ENCODE measurements at regions not wholly inside any gene's neighbourhood (a gene's known extent, or its start where the extent isn't known, plus 50 kb on each side); places are given as distances from the start of the nearest gene placed in this dataset.

- Histone ChIP-seq H3K9me2 (replicated peaks; ENCODE audit: insufficient read depth, low read length) (no peaks in the 10 kb centered on the region), H3K36me3 (ENCODE audit: low read length) (no peaks in the 10 kb centered on the region), H2AFZ (ENCODE audit: low read depth, low read length, severe bottlenecking) (no peak overlapping the region), H4K20me1 (ENCODE audit: low read depth, low read length) (no peaks in the 10 kb centered on the region), H3K9me3 (ENCODE audit: insufficient read depth, low read length) (no peaks in the 10 kb centered on the region), H3K4me2 (ENCODE audit: low read depth, low read length, poor library complexity, severe bottlenecking) (no peak overlapping the region), H3K9ac (ENCODE audit: low read length) (no peak overlapping the region), H3K27me3 (ENCODE audit: low read length) (0 out of 2 replicates have a peak, but pooled peaks cover 3% of the 10 kb centered on the region), H3K27ac (ENCODE audit: low read depth, low read length) (no peak overlapping the region), H3F3A (ENCODE audit: insufficient read depth) (no peaks in the 10 kb centered on the region), H3K4me3 (ENCODE audit: insufficient read depth, low read length, poor library complexity, severe bottlenecking) (no peak overlapping the region), H3K79me2 (ENCODE audit: insufficient read depth, low read length) (no peaks in the 10 kb centered on the region)
- TF ChIP-seq CTCF (IDR thresholded peaks at IDR 0.05; ENCODE audit: insufficient read depth, low read length, poor library complexity, severe bottlenecking) = no peak
- no peak for TF ChIP-seq EZH2phosphoT487 (conservative IDR thresholded peaks at IDR 0.05; ENCODE audit: low read length)
These were observed 190.6 kb upstream of the C11orf58 start for GRCh38 chr11:16547879-16548278.

GRCh38 chr11:16543642-16544041, 187.3 kb upstream of the SOX6 start:
- TF ChIP-seq CTCF (IDR thresholded peaks at IDR 0.05; ENCODE audit: insufficient read depth, low read length, poor library complexity, severe bottlenecking) (no peak), EZH2phosphoT487 (conservative IDR thresholded peaks at IDR 0.05; ENCODE audit: low read length) (no peak)

GRCh38 chr11:16542353-16542752, 186.0 kb upstream of the SOX6 start:
- Histone ChIP-seq H3K4me3 (ENCODE audit: insufficient read depth, low read length, poor library complexity, severe bottlenecking) (no peak overlapping the region), H3K9me2 (replicated peaks; ENCODE audit: insufficient read depth, low read length) (no peaks in the 10 kb centered on the region), H4K20me1 (ENCODE audit: low read depth, low read length) (no peaks in the 10 kb centered on the region), H3K79me2 (ENCODE audit: insufficient read depth, low read length) (no peaks in the 10 kb centered on the region), H3F3A (ENCODE audit: insufficient read depth) (no peaks in the 10 kb centered on the region), H3K36me3 (ENCODE audit: low read length) (no peaks in the 10 kb centered on the region), H3K27me3 (ENCODE audit: low read length) (no peaks in the 10 kb centered on the region), H3K9ac (ENCODE audit: low read length) (no peak overlapping the region), H3K4me2 (ENCODE audit: low read depth, low read length, poor library complexity, severe bottlenecking) (no peak overlapping the region), H3K27ac (ENCODE audit: low read depth, low read length) (no peak overlapping the region), H3K9me3 (ENCODE audit: insufficient read depth, low read length) (no peaks in the 10 kb centered on the region), H2AFZ (ENCODE audit: low read depth, low read length, severe bottlenecking) (no peak overlapping the region)
- TF ChIP-seq CTCF (IDR thresholded peaks at IDR 0.05; ENCODE audit: insufficient read depth, low read length, poor library complexity, severe bottlenecking) (no peak), EZH2phosphoT487 (conservative IDR thresholded peaks at IDR 0.05; ENCODE audit: low read length) (no peak)

More at GRCh38 chr11:16543642-16544041, 187.3 kb upstream of the SOX6 start:
- Histone ChIP-seq H3K9me2 (replicated peaks; ENCODE audit: insufficient read depth, low read length) (no peaks in the 10 kb centered on the region), H4K20me1 (ENCODE audit: low read depth, low read length) (no peaks in the 10 kb centered on the region), H3K27ac (ENCODE audit: low read depth, low read length) (no peak overlapping the region), H3K27me3 (ENCODE audit: low read length) (no peaks in the 10 kb centered on the region), H3K9ac (ENCODE audit: low read length) (no peak overlapping the region), H3K79me2 (ENCODE audit: insufficient read depth, low read length) (no peaks in the 10 kb centered on the region), H3K9me3 (ENCODE audit: insufficient read depth, low read length) (no peaks in the 10 kb centered on the region), H3K4me2 (ENCODE audit: low read depth, low read length, poor library complexity, severe bottlenecking) (no peak overlapping the region), H2AFZ (ENCODE audit: low read depth, low read length, severe bottlenecking) (no peak overlapping the region), H3F3A (ENCODE audit: insufficient read depth) (no peaks in the 10 kb centered on the region), H3K36me3 (ENCODE audit: low read length) (no peaks in the 10 kb centered on the region), H3K4me3 (ENCODE audit: insufficient read depth, low read length, poor library complexity, severe bottlenecking) (no peak overlapping the region)

Data from SU-DHL-6 (cell line).